ENCODE measurements at regions not wholly inside any gene's neighbourhood (a gene's known extent, or its start where the extent isn't known, plus 50 kb on each side); places are given as distances from the start of the nearest gene placed in this dataset.

GRCh38 chr14:56972948-56973347 is 162.7 kb upstream of the OTX2 start:
- TF ChIP-seq, protein P1, sequence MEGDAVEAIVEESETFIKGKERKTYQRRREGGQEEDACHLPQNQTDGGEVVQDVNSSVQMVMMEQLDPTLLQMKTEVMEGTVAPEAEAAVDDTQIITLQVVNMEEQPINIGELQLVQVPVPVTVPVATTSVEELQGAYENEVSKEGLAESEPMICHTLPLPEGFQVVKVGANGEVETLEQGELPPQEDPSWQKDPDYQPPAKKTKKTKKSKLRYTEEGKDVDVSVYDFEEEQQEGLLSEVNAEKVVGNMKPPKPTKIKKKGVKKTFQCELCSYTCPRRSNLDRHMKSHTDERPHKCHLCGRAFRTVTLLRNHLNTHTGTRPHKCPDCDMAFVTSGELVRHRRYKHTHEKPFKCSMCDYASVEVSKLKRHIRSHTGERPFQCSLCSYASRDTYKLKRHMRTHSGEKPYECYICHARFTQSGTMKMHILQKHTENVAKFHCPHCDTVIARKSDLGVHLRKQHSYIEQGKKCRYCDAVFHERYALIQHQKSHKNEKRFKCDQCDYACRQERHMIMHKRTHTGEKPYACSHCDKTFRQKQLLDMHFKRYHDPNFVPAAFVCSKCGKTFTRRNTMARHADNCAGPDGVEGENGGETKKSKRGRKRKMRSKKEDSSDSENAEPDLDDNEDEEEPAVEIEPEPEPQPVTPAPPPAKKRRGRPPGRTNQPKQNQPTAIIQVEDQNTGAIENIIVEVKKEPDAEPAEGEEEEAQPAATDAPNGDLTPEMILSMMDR (IDR thresholded peaks at IDR 0.05; ENCODE audit: borderline replicate concordance, extremely low read depth, low read length, poor library complexity, severe bottlenecking): no peak
- no peak for TF ChIP-seq EZH2 (IDR thresholded peaks at IDR 0.05; ENCODE audit: borderline replicate concordance, low read depth, low read length, severe bottlenecking)

All from DND-41 (cell line).